Activated naive CD8-positive, alpha-beta T cell treated with anti-CD3 and anti-CD28 coated beads, Interleukin-2, amount 50 U/mL, for 24 hours (primary cell): ENCODE measurements at regions not wholly inside any gene's neighbourhood (a gene's known extent, or its start where the extent isn't known, plus 50 kb on each side); places are given as distances from the start of the nearest gene placed in this dataset.

Source experiments
- ATAC-seq: fragments of 150-1000 bp; cut with Tn5 transposase; one replicate; pipeline ENCODE4 v1.10.0; 2021
- DNase-seq: peaks from one replicate; pipeline ENCODE4 v3.0.0; 2021
- H3K27ac Mint-ChIP-seq: one replicate; pipeline ENCODE4 v1.8.0; 2021; ENCODE audit warnings: mild to moderate bottlenecking, mixed read lengths
- H3K27me3 Mint-ChIP-seq: one replicate; pipeline ENCODE4 v1.8.0; 2021; ENCODE audit warnings: mixed read lengths
- H3K36me3 Mint-ChIP-seq: one replicate; pipeline ENCODE4 v1.8.0; 2021; ENCODE audit warnings: low read depth, mixed read lengths
- H3K4me1 Mint-ChIP-seq: one replicate; pipeline ENCODE4 v1.8.0; 2021; ENCODE audit warnings: mixed read lengths
- H3K4me3 Mint-ChIP-seq: one replicate; pipeline ENCODE4 v1.8.0; 2021; ENCODE audit warnings: mild to moderate bottlenecking, moderate library complexity, mixed read lengths
- H3K9me3 Mint-ChIP-seq: one replicate; pipeline ENCODE4 v1.8.0; 2021; ENCODE audit warnings: mixed read lengths

GRCh38 chr12:30839643-30840220 lies 85.0 kb upstream of the CAPRIN2 start:
- Mint-ChIP-seq H3K4me3 (no peak overlapping the region), H3K27ac (no peak overlapping the region), H3K27me3 (peaks cover 15% of the 10 kb centered on the region), H3K9me3 (no peaks in the 10 kb centered on the region), H3K4me1 (peaks cover 3% of the 10 kb centered on the region), H3K36me3 (no peaks in the 10 kb centered on the region)
- no peak for DNase-seq
- ATAC-seq = no peak

GRCh38 chr12:30837595-30837994 lies 82.8 kb upstream of the CAPRIN2 start:
- H3K4me3 Mint-ChIP-seq = no peak overlapping the region
- H3K27ac Mint-ChIP-seq = no peak overlapping the region
- H3K4me1 Mint-ChIP-seq = no peaks in the 10 kb centered on the region
- H3K36me3 Mint-ChIP-seq = no peaks in the 10 kb centered on the region
- ATAC-seq (no peak), DNase-seq (no peak)
- peaks cover 13% of the 10 kb centered on the region for H3K27me3 Mint-ChIP-seq
- H3K9me3 Mint-ChIP-seq = no peaks in the 10 kb centered on the region

- peaks cover 13% of the 10 kb centered on the region for H3K27me3 Mint-ChIP-seq
- no peak for DNase-seq
- H3K27ac Mint-ChIP-seq = no peak overlapping the region
- no peaks in the 10 kb centered on the region for H3K36me3 Mint-ChIP-seq
- no peaks in the 10 kb centered on the region for H3K4me1 Mint-ChIP-seq
- no peak for ATAC-seq
- H3K4me3 Mint-ChIP-seq = no peak overlapping the region
- H3K9me3 Mint-ChIP-seq = no peaks in the 10 kb centered on the region
Observed at GRCh38 chr12:30836656-30837445, 82.1 kb upstream of the CAPRIN2 start.

GRCh38 chr12:30835216-30835615 lies 80.5 kb upstream of the CAPRIN2 start:
- ATAC-seq (no peak), DNase-seq (no peak)
- Mint-ChIP-seq H3K4me1 (no peaks in the 10 kb centered on the region), H3K36me3 (no peaks in the 10 kb centered on the region), H3K27ac (no peak overlapping the region), H3K4me3 (no peak overlapping the region), H3K27me3 (peaks cover 13% of the 10 kb centered on the region), H3K9me3 (no peaks in the 10 kb centered on the region)

GRCh38 chr12:30830751-30831150 lies 76.0 kb upstream of the CAPRIN2 start:
- Mint-ChIP-seq H3K4me3 (no peak overlapping the region), H3K4me1 (no peaks in the 10 kb centered on the region), H3K36me3 (no peaks in the 10 kb centered on the region), H3K27me3 (peaks cover 16% of the 10 kb centered on the region), H3K27ac (no peak overlapping the region), H3K9me3 (no peaks in the 10 kb centered on the region)
- DNase-seq = no peak
- ATAC-seq = no peak

- Mint-ChIP-seq H3K36me3 (no peaks in the 10 kb centered on the region), H3K27ac (no peak overlapping the region), H3K9me3 (no peaks in the 10 kb centered on the region), H3K27me3 (peaks cover 13% of the 10 kb centered on the region), H3K4me1 (no peaks in the 10 kb centered on the region), H3K4me3 (no peak overlapping the region)
- ATAC-seq (no peak), DNase-seq (no peak)
Observed at GRCh38 chr12:30829876-30830275, 75.1 kb upstream of the CAPRIN2 start.

GRCh38 chr12:30828686-30829085 lies 73.9 kb upstream of the CAPRIN2 start:
- Mint-ChIP-seq H3K27ac (no peak overlapping the region), H3K27me3 (peaks cover 23% of the 10 kb centered on the region), H3K9me3 (no peaks in the 10 kb centered on the region), H3K36me3 (no peaks in the 10 kb centered on the region), H3K4me3 (no peak overlapping the region), H3K4me1 (peaks cover 2% of the 10 kb centered on the region)
- ATAC-seq (no peak), DNase-seq (no peak)

GRCh38 chr12:30827101-30828066 lies 72.6 kb upstream of the CAPRIN2 start:
- ATAC-seq (no peak), DNase-seq (no peak)
- no peak overlapping the region for H3K4me3 Mint-ChIP-seq
- H3K27ac Mint-ChIP-seq = no peak overlapping the region
- H3K4me1 Mint-ChIP-seq = peaks cover 9% of the 10 kb centered on the region
- peaks cover 31% of the 10 kb centered on the region for H3K27me3 Mint-ChIP-seq
- no peaks in the 10 kb centered on the region for H3K9me3 Mint-ChIP-seq
- H3K36me3 Mint-ChIP-seq = no peaks in the 10 kb centered on the region

GRCh38 chr12:30826276-30826675 lies 71.5 kb upstream of the CAPRIN2 start:
- no peak for ATAC-seq
- Mint-ChIP-seq H3K9me3 (no peaks in the 10 kb centered on the region), H3K27me3 (peaks cover 37% of the 10 kb centered on the region), H3K4me1 (peaks cover 16% of the 10 kb centered on the region), H3K4me3 (no peak overlapping the region), H3K36me3 (no peaks in the 10 kb centered on the region), H3K27ac (no peak overlapping the region)
- no peak for DNase-seq

- DNase-seq = no peak
- peaks cover 16% of the 10 kb centered on the region for H3K4me1 Mint-ChIP-seq
Observed at GRCh38 chr12:30825341-30825740, 70.6 kb upstream of the CAPRIN2 start.

GRCh38 chr12:30824311-30824710 lies 69.6 kb upstream of the CAPRIN2 start:
- no peaks in the 10 kb centered on the region for H3K9me3 Mint-ChIP-seq
- H3K27me3 Mint-ChIP-seq = peaks cover 54% of the 10 kb centered on the region
- no peaks in the 10 kb centered on the region for H3K36me3 Mint-ChIP-seq
- peaks cover 16% of the 10 kb centered on the region for H3K4me1 Mint-ChIP-seq
- H3K27ac Mint-ChIP-seq = no peak overlapping the region
- DNase-seq (no peak), ATAC-seq (no peak)
- no peak overlapping the region for H3K4me3 Mint-ChIP-seq

More at GRCh38 chr12:30825341-30825740, 70.6 kb upstream of the CAPRIN2 start:
- H3K4me3 Mint-ChIP-seq = no peak overlapping the region
- H3K36me3 Mint-ChIP-seq = no peaks in the 10 kb centered on the region
- H3K27ac Mint-ChIP-seq = no peak overlapping the region
- no peaks in the 10 kb centered on the region for H3K9me3 Mint-ChIP-seq
- peaks cover 46% of the 10 kb centered on the region for H3K27me3 Mint-ChIP-seq
- no peak for ATAC-seq

- Mint-ChIP-seq H3K4me1 (peaks cover 16% of the 10 kb centered on the region), H3K36me3 (no peaks in the 10 kb centered on the region), H3K9me3 (no peaks in the 10 kb centered on the region), H3K4me3 (peak overlapping the region; percentile 39), H3K27me3 (peaks cover 59% of the 10 kb centered on the region), H3K27ac (no peak overlapping the region)
- ATAC-seq (no peak), DNase-seq (no peak)
Observed at GRCh38 chr12:30823764-30824163, 69.0 kb upstream of the CAPRIN2 start.

- H3K27ac Mint-ChIP-seq = no peak overlapping the region
- ATAC-seq = peak; percentile 70
- DNase-seq = peak; percentile 42
- H3K4me1 Mint-ChIP-seq = peaks cover 16% of the 10 kb centered on the region
- H3K9me3 Mint-ChIP-seq = no peaks in the 10 kb centered on the region
- H3K4me3 Mint-ChIP-seq = peak overlapping the region; percentile 62
- peaks cover 60% of the 10 kb centered on the region for H3K27me3 Mint-ChIP-seq
- H3K36me3 Mint-ChIP-seq = no peaks in the 10 kb centered on the region
Observed at GRCh38 chr12:30823156-30823699, 68.5 kb upstream of the CAPRIN2 start.

- peak; percentile 60 for ATAC-seq
- peak overlapping the region; percentile 62 for H3K4me3 Mint-ChIP-seq
- no peaks in the 10 kb centered on the region for H3K36me3 Mint-ChIP-seq
- peaks cover 16% of the 10 kb centered on the region for H3K4me1 Mint-ChIP-seq
- H3K9me3 Mint-ChIP-seq = no peaks in the 10 kb centered on the region
- H3K27ac Mint-ChIP-seq = no peak overlapping the region
- DNase-seq = peak; percentile 50
- peaks cover 58% of the 10 kb centered on the region for H3K27me3 Mint-ChIP-seq
Observed at GRCh38 chr12:30822385-30823155, 67.8 kb upstream of the CAPRIN2 start.
